SU-DHL-6 (cell line): ENCODE measurements at regions not wholly inside any gene's neighbourhood (a gene's known extent, or its start where the extent isn't known, plus 50 kb on each side); places are given as distances from the start of the nearest gene placed in this dataset.
"Not testable (repeated sequence)": the region's sequence is repeated elsewhere in the genome, so short reads cannot be mapped to it uniquely, and the experiment has no call there.

Experiments used
- H2AFZ ChIP-seq: fragments of 200-600 bp; sonication (generic); 2 replicates; pipeline ENCODE4 v1.6.1; 2014; ENCODE audit warnings: low read depth, mild to moderate bottlenecking, moderate library complexity, mixed read lengths, antibody characterized with exemption, low read length; ENCODE audit not compliant: severe bottlenecking
- H3F3A ChIP-seq: fragments of 200-600 bp; shearing (Covaris generic); 2 replicates; pipeline ENCODE4 v1.6.0; 2016; ENCODE audit warnings: antibody characterized with exemption, mild to moderate bottlenecking; ENCODE audit not compliant: insufficient read depth
- H3K27ac ChIP-seq: fragments of 200-600 bp; sonication (generic); 2 replicates; pipeline ENCODE4 v1.5.1; 2016; ENCODE audit warnings: low read depth, mild to moderate bottlenecking, low read length, moderate library complexity, mixed read lengths
- H3K27me3 ChIP-seq: fragments of 200-600 bp; sonication (generic), shearing (Covaris generic); 2 replicates; pipeline ENCODE4 v1.6.0; 2014; ENCODE audit warnings: mild to moderate bottlenecking, low read length
- H3K36me3 ChIP-seq: fragments of 200-600 bp; sonication (generic); 2 replicates; pipeline ENCODE4 v1.6.1; 2014; ENCODE audit warnings: mild to moderate bottlenecking, low read length, mixed read lengths
- H3K4me2 ChIP-seq: fragments of 300-600, 200-600 bp; shearing (Covaris generic), sonication (generic); 2 replicates; pipeline ENCODE4 v1.6.0; 2014; ENCODE audit warnings: low read length, low read depth, mild to moderate bottlenecking; ENCODE audit not compliant: poor library complexity, severe bottlenecking
- H3K4me3 ChIP-seq: fragments of 200-600 bp; sonication (generic); 2 replicates; pipeline ENCODE4 v1.5.1; 2014; ENCODE audit warnings: antibody characterized with exemption, low read length, mild to moderate bottlenecking, mixed read lengths; ENCODE audit not compliant: insufficient read depth, poor library complexity, severe bottlenecking
- H3K79me2 ChIP-seq: fragments of 200-600 bp; sonication (generic); 2 replicates; pipeline ENCODE4 v1.6.1; 2014; ENCODE audit warnings: mild to moderate bottlenecking, low read length, moderate library complexity; ENCODE audit not compliant: insufficient read depth
- H3K9ac ChIP-seq: fragments of 200-600 bp; sonication (generic); 2 replicates; pipeline ENCODE4 v1.7.0; 2014; ENCODE audit warnings: mild to moderate bottlenecking, low read length
- H3K9me2 ChIP-seq: fragments of 200-600 bp; sonication (generic); replicated peaks from 2 replicates; pipeline ENCODE4 v1.6.1; 2014; ENCODE audit warnings: low read length; ENCODE audit not compliant: insufficient read depth
- H3K9me3 ChIP-seq: fragments of 200-600 bp; sonication (generic); 2 replicates; pipeline ENCODE4 v1.6.1; 2014; ENCODE audit warnings: low read length, mixed read lengths; ENCODE audit not compliant: insufficient read depth
- H4K20me1 ChIP-seq: fragments of 200-600 bp; sonication (generic); 2 replicates; pipeline ENCODE4 v1.6.1; 2014; ENCODE audit warnings: low read depth, mild to moderate bottlenecking, antibody characterized with exemption, low read length, moderate library complexity, mixed read lengths
- CTCF ChIP-seq: fragments of 200-600 bp; sonication (generic); IDR thresholded peaks from one replicate; pipeline ENCODE4 v1.5.1; 2017; ENCODE audit warnings: antibody characterized with exemption, mild to moderate bottlenecking, low read length, moderate library complexity; ENCODE audit not compliant: insufficient read depth, poor library complexity, severe bottlenecking
- EZH2phosphoT487 ChIP-seq: fragments of 200-600 bp; sonication (generic), shearing (Covaris generic); conservative IDR thresholded peaks from 2 replicates; pipeline ENCODE4 v1.6.1; 2018; ENCODE audit warnings: mild to moderate bottlenecking, antibody characterized with exemption, low read length, moderate library complexity, mixed read lengths

DNA sequence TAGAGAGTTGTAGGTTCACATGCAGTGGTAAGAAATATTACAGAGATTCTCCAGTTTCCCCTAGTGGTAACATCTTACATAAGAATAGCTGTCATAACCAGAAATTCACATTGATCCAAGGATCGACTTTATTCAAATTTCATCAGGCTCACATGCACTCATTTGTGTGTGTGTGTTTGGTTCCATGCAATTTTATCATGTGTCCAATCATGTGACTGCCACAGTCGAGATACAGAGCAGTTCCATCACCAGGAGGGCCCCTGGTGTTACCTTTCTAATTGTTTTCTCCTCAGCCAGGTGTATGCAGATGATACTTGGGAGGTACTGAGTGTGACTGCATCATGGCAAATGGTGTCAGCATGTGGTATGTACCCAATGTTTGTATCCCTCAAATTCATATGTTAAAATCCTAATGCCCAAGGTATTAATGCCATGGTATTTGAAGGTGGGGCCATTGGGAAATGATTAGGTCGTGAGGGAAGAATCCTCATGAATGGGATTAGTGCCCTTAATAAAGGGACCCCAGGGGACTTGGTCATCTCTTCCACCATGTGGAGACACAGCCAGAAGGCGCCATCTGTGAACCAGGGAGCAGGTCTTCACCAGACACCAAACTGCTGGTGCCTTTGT is 126.3 kb downstream of the CXCL12 start:
- Histone ChIP-seq H3K36me3 (no peaks in the 10 kb centered on the region), H3F3A (no peaks in the 10 kb centered on the region), H3K9me3 (no peaks in the 10 kb centered on the region), H3K4me3 (no peak overlapping the region), H2AFZ (no peak overlapping the region), H3K79me2 (no peaks in the 10 kb centered on the region), H3K4me2 (no peak overlapping the region), H3K27me3 (no peaks in the 10 kb centered on the region), H4K20me1 (no peaks in the 10 kb centered on the region), H3K27ac (no peak overlapping the region), H3K9me2 (no peaks in the 10 kb centered on the region), H3K9ac (no peak overlapping the region)
- TF ChIP-seq CTCF (no peak), EZH2phosphoT487 (no peak)

DNA sequence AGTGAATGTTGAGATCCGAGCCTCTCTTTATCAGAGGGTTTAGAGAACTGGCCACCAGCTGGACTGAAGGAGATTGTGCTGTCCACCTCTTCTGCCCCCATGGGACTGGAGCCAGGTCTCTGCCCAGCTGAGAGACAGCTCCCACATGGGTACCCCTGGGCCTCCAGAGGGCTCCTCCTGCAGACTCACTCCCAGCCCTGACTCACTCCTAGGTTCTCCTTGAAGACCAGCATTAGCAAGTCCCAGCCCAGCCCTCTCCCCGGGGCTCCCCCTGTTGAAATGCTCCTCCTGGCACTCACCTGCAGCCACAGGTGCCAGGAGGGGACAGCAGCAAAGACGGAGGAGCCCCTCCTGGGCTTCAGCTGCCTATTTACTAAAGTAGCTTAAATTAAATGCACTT is 126.9 kb downstream of the CXCL12 start:
- H3K27me3 ChIP-seq, result no peaks in the 10 kb centered on the region
- H3K9ac ChIP-seq, result no peak overlapping the region
- no peak for TF ChIP-seq EZH2phosphoT487
- no peak for TF ChIP-seq CTCF
- H3K79me2 ChIP-seq, result no peaks in the 10 kb centered on the region
- no peak overlapping the region for H3K4me3 ChIP-seq
- no peak overlapping the region for H3K4me2 ChIP-seq
- H3K9me3 ChIP-seq, result no peaks in the 10 kb centered on the region
- no peaks in the 10 kb centered on the region for H3K36me3 ChIP-seq
- H4K20me1 ChIP-seq, result no peaks in the 10 kb centered on the region
- H3K9me2 ChIP-seq, result no peaks in the 10 kb centered on the region
- no peak overlapping the region for H2AFZ ChIP-seq
- H3F3A ChIP-seq, result no peaks in the 10 kb centered on the region
- H3K27ac ChIP-seq, result no peak overlapping the region

GRCh38 chr10:44253769-44254462 is 131.0 kb downstream of the CXCL12 start:
- Histone ChIP-seq H3K36me3 (no peaks in the 10 kb centered on the region), H3K27me3 (no peaks in the 10 kb centered on the region), H3K4me2 (no peak overlapping the region), H3K4me3 (no peak overlapping the region), H3K9ac (no peak overlapping the region), H3F3A (no peaks in the 10 kb centered on the region), H3K79me2 (no peaks in the 10 kb centered on the region), H2AFZ (no peak overlapping the region), H3K9me3 (no peaks in the 10 kb centered on the region), H4K20me1 (no peaks in the 10 kb centered on the region), H3K27ac (no peak overlapping the region), H3K9me2 (no peaks in the 10 kb centered on the region)
- TF ChIP-seq CTCF (no peak), EZH2phosphoT487 (no peak)

- not testable (repeated sequence) for H3K36me3 ChIP-seq, H3K27ac ChIP-seq, H3K27me3 ChIP-seq, H2AFZ ChIP-seq, H3F3A ChIP-seq, H3K79me2 ChIP-seq, H4K20me1 ChIP-seq, H3K9ac ChIP-seq, H3K9me3 ChIP-seq, H3K4me3 ChIP-seq, H3K4me2 ChIP-seq, H3K9me2 ChIP-seq
These were observed 132.3 kb downstream of the CXCL12 start for GRCh38 chr10:44252631-44253030.

- not testable (repeated sequence) for H3K79me2 ChIP-seq, H3K36me3 ChIP-seq, H4K20me1 ChIP-seq, H3K4me2 ChIP-seq, H3F3A ChIP-seq, H3K27me3 ChIP-seq, H2AFZ ChIP-seq, H3K9me3 ChIP-seq, H3K4me3 ChIP-seq, H3K9ac ChIP-seq, H3K27ac ChIP-seq, H3K9me2 ChIP-seq
These were observed 135.0 kb downstream of the CXCL12 start for GRCh38 chr10:44249933-44250332.
